H1 (cell line): ENCODE measurements at regions not wholly inside any gene's neighbourhood (a gene's known extent, or its start where the extent isn't known, plus 50 kb on each side); places are given as distances from the start of the nearest gene placed in this dataset.

Experiments used
- CBX5 ChIP-seq: fragments of 300-800, 300-1000 bp; sonication (generic); IDR thresholded peaks from 2 replicates; pipeline ENCODE4 v1.7.1; 2016; ENCODE audit warnings: antibody characterized with exemption, low read length, low read depth
- CREB1 ChIP-seq: IDR thresholded peaks from 2 replicates; pipeline ENCODE4 v1.6.1; 2012; ENCODE audit warnings: inconsistent platforms
- EP300 ChIP-seq, 2 experiments: IDR thresholded peaks; 1 replicate in 1 of 2; 2 replicates in 1 of 2; pipeline ENCODE4 v1.6.1; 2011 to 2012; ENCODE audit warnings: low read depth in 2 of 2, low read length in 2 of 2, mild to moderate bottlenecking in 2 of 2, borderline replicate concordance in 1 of 2, inconsistent platforms in 1 of 2, moderate library complexity in 1 of 2
- GABPA ChIP-seq: IDR thresholded peaks from 2 replicates; pipeline ENCODE4 v1.6.1; 2011; ENCODE audit warnings: mild to moderate bottlenecking, low read length, moderate library complexity, borderline replicate concordance; ENCODE audit not compliant: insufficient read depth
- JUN ChIP-seq: IDR thresholded peaks from 2 replicates; pipeline ENCODE4 v1.6.1; 2011; ENCODE audit warnings: low read depth, mild to moderate bottlenecking, improper control_type of control experiment, low read length
- POLR2A ChIP-seq, 2 experiments: IDR thresholded peaks; 1 replicate in 1 of 2; 2 replicates in 1 of 2; pipeline ENCODE4 v1.6.1; 2011; ENCODE audit warnings: low read depth in 2 of 2, low read length in 2 of 2, mild to moderate bottlenecking in 2 of 2; ENCODE audit errors: control extremely low read depth in 1 of 2
- POLR2AphosphoS5 ChIP-seq: IDR thresholded peaks from 2 replicates; pipeline ENCODE4 v1.6.1; 2011; ENCODE audit warnings: low read depth, low read length
- RAD21 ChIP-seq, 2 experiments: IDR thresholded peaks in 1 of 2; conservative IDR thresholded peaks in 1 of 2; 2 replicates each; pipeline ENCODE4 v1.6.1; 2011; ENCODE audit warnings: low read depth in 2 of 2, low read length in 2 of 2, improper control_type of control experiment in 1 of 2, inconsistent platforms in 1 of 2, mild to moderate bottlenecking in 1 of 2, moderate library complexity in 1 of 2
- RXRA ChIP-seq: IDR thresholded peaks from 2 replicates; pipeline ENCODE4 v1.6.1; 2011; ENCODE audit warnings: low read depth, mild to moderate bottlenecking, low read length, moderate library complexity; ENCODE audit not compliant: insufficient read depth
- TAF7 ChIP-seq: optimal IDR thresholded peaks from 2 replicates; pipeline ENCODE3; 2011; ENCODE audit warnings: low read depth, mild to moderate bottlenecking, inconsistent platforms, low read length, moderate library complexity, borderline replicate concordance
- TF ChIP-seq, protein P1 (sequence below): IDR thresholded peaks from 2 replicates; pipeline ENCODE4 v1.6.1; 2011; ENCODE audit warnings: low read length, improper control_type of control experiment
- TF ChIP-seq, protein P2 (sequence below), 3 experiments: IDR thresholded peaks; 1 replicate in 2 of 3; 2 replicates in 1 of 3; pipeline versions ENCODE4 v1.5.1 to v1.6.1; 2011; ENCODE audit warnings: low read length in 3 of 3, mild to moderate bottlenecking in 3 of 3, inconsistent platforms in 2 of 3, low read depth in 1 of 3, moderate library complexity in 1 of 3; ENCODE audit not compliant: insufficient read depth in 1 of 3; ENCODE audit errors: control extremely low read depth in 1 of 3
- TF ChIP-seq, protein P3 (sequence below): IDR thresholded peaks from 2 replicates; pipeline ENCODE4 v1.6.1; 2011; ENCODE audit warnings: low read depth, mild to moderate bottlenecking, low read length; ENCODE audit not compliant: insufficient read depth
- TF ChIP-seq, protein P4 (sequence below): IDR thresholded peaks from 2 replicates; pipeline ENCODE4 v1.6.1; 2012; ENCODE audit warnings: inconsistent platforms

DNA sequence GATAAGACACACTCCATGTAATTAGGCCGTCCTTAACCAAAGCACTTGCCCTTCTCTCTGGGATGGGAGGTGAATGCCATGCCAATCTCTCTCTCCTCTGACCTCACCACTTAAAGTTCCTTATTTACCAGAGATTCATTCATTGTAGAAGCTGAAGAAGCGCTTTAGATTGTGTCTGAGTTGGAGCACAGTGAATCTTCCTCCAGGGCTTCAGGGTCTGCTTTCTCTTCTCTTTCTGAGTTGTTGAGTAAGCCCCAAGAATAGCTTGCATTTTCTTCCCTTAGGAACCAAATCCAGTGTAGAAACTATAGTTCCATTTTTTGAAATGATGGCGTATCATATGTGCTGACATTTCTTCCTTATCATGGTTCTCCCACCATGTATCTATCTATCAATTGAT lies 104.5 kb upstream of the MAML3 start:
- TF ChIP-seq CREB1: no peak
- TF ChIP-seq, protein P1, sequence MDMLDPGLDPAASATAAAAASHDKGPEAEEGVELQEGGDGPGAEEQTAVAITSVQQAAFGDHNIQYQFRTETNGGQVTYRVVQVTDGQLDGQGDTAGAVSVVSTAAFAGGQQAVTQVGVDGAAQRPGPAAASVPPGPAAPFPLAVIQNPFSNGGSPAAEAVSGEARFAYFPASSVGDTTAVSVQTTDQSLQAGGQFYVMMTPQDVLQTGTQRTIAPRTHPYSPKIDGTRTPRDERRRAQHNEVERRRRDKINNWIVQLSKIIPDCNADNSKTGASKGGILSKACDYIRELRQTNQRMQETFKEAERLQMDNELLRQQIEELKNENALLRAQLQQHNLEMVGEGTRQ: no peak
- TF ChIP-seq, protein P2, sequence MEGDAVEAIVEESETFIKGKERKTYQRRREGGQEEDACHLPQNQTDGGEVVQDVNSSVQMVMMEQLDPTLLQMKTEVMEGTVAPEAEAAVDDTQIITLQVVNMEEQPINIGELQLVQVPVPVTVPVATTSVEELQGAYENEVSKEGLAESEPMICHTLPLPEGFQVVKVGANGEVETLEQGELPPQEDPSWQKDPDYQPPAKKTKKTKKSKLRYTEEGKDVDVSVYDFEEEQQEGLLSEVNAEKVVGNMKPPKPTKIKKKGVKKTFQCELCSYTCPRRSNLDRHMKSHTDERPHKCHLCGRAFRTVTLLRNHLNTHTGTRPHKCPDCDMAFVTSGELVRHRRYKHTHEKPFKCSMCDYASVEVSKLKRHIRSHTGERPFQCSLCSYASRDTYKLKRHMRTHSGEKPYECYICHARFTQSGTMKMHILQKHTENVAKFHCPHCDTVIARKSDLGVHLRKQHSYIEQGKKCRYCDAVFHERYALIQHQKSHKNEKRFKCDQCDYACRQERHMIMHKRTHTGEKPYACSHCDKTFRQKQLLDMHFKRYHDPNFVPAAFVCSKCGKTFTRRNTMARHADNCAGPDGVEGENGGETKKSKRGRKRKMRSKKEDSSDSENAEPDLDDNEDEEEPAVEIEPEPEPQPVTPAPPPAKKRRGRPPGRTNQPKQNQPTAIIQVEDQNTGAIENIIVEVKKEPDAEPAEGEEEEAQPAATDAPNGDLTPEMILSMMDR (IDR thresholded peaks at IDR 0.05; ENCODE audit: control extremely low read depth in 1 of 3, insufficient read depth in 1 of 3, low read depth in 1 of 3, low read length in 3 of 3): no peak
- TF ChIP-seq, protein P3, sequence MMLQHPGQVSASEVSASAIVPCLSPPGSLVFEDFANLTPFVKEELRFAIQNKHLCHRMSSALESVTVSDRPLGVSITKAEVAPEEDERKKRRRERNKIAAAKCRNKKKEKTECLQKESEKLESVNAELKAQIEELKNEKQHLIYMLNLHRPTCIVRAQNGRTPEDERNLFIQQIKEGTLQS: no peak
- TF ChIP-seq CBX5: no peak
- no peak for TF ChIP-seq RXRA
- no peak for TF ChIP-seq GABPA
- no peak for TF ChIP-seq POLR2AphosphoS5
- TF ChIP-seq, protein P4, sequence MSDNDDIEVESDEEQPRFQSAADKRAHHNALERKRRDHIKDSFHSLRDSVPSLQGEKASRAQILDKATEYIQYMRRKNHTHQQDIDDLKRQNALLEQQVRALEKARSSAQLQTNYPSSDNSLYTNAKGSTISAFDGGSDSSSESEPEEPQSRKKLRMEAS: no peak
- no peak for TF ChIP-seq POLR2A (IDR thresholded peaks at IDR 0.05; ENCODE audit: control extremely low read depth in 1 of 2, low read depth in 2 of 2, low read length in 2 of 2)
- TF ChIP-seq EP300 (IDR thresholded peaks at IDR 0.05; ENCODE audit: borderline replicate concordance in 1 of 2, low read depth in 2 of 2, low read length in 2 of 2): no peak
- no peak for TF ChIP-seq JUN
- TF ChIP-seq RAD21 (IDR thresholded peaks at IDR 0.05 in 1 of 2, conservative IDR thresholded peaks at IDR 0.05 in 1 of 2; ENCODE audit: low read depth in 2 of 2, low read length in 2 of 2): no peak
- TF ChIP-seq TAF7: no peak
